H9 (cell line): ENCODE measurements at regions not wholly inside any gene's neighbourhood (a gene's known extent, or its start where the extent isn't known, plus 50 kb on each side); places are given as distances from the start of the nearest gene placed in this dataset.

Experiments used
- DNase-seq: peaks from one replicate; pipeline ENCODE4 v3.0.0-alpha.2; 2017
- H2AFZ ChIP-seq: one replicate; pipeline ENCODE4 v1.6.1; 2013; ENCODE audit warnings: mild to moderate bottlenecking, low read length, control low read depth, moderate library complexity
- H2AK5ac ChIP-seq: 2 replicates; pipeline ENCODE4 v1.6.1; 2013; ENCODE audit warnings: low read length, control low read depth, mixed read lengths; ENCODE audit not compliant: insufficient read length
- H2BK120ac ChIP-seq: one replicate; pipeline ENCODE4 v1.6.1; 2013; ENCODE audit warnings: low read depth, mild to moderate bottlenecking, low read length, control low read depth, inconsistent platforms; ENCODE audit not compliant: poor library complexity, severe bottlenecking
- H2BK12ac ChIP-seq: 2 replicates; pipeline ENCODE4 v1.6.1; 2013; ENCODE audit warnings: low read length, control low read depth, mixed read lengths, low read depth; ENCODE audit not compliant: insufficient read length
- H2BK15ac ChIP-seq: 2 replicates; pipeline ENCODE4 v1.6.1; 2013; ENCODE audit warnings: low read depth, low read length, control low read depth
- H2BK20ac ChIP-seq: one replicate; pipeline ENCODE4 v1.6.1; 2013; ENCODE audit warnings: low read depth, mild to moderate bottlenecking, low read length, control low read depth, inconsistent platforms; ENCODE audit not compliant: poor library complexity, severe bottlenecking
- H2BK5ac ChIP-seq: 2 replicates; pipeline ENCODE4 v1.6.1; 2013; ENCODE audit warnings: low read length, control low read depth, mixed read lengths; ENCODE audit not compliant: insufficient read length
- H3K14ac ChIP-seq: 2 replicates; pipeline ENCODE4 v1.6.1; 2013; ENCODE audit warnings: low read length, control low read depth; ENCODE audit not compliant: insufficient read depth
- H3K18ac ChIP-seq: 2 replicates; pipeline ENCODE4 v1.6.1; 2013; ENCODE audit warnings: low read depth, mild to moderate bottlenecking, mixed read lengths, low read length, control low read depth; ENCODE audit not compliant: insufficient read length
- H3K23ac ChIP-seq: 2 replicates; pipeline ENCODE4 v1.6.1; 2013; ENCODE audit warnings: low read length, control low read depth, mixed read lengths, low read depth; ENCODE audit not compliant: insufficient read length
- H3K23me2 ChIP-seq: 2 replicates; pipeline ENCODE4 v1.6.1; 2013; ENCODE audit warnings: low read depth, mild to moderate bottlenecking, mixed read lengths, low read length, control low read depth; ENCODE audit not compliant: insufficient read length, poor library complexity, severe bottlenecking
- H3K27ac ChIP-seq: 2 replicates; pipeline ENCODE4 v1.5.1; 2013; ENCODE audit warnings: low read length, control low read depth, mixed read lengths, low read depth; ENCODE audit not compliant: insufficient read length
- H3K27me3 ChIP-seq: 2 replicates; pipeline ENCODE4 v1.6.1; 2013; ENCODE audit warnings: low read length, control low read depth, inconsistent platforms; ENCODE audit not compliant: insufficient read depth
- H3K4ac ChIP-seq: 2 replicates; pipeline ENCODE4 v1.6.1; 2013; ENCODE audit warnings: low read depth, mild to moderate bottlenecking, control low read depth, inconsistent platforms, low read length, moderate library complexity
- H3K4me1 ChIP-seq: 2 replicates; pipeline ENCODE4 v1.6.1; 2013; ENCODE audit warnings: low read length, control low read depth, inconsistent platforms; ENCODE audit not compliant: insufficient read depth
- H3K4me2 ChIP-seq: 2 replicates; pipeline ENCODE4 v1.6.1; 2013; ENCODE audit warnings: low read length, control low read depth, mixed read lengths; ENCODE audit not compliant: insufficient read length, insufficient read depth
- H3K56ac ChIP-seq: 2 replicates; pipeline ENCODE4 v1.6.1; 2013; ENCODE audit warnings: low read depth, mild to moderate bottlenecking, mixed read lengths, low read length, control low read depth; ENCODE audit not compliant: insufficient read length
- H3K79me1 ChIP-seq: 2 replicates; pipeline ENCODE4 v1.6.1; 2013; ENCODE audit warnings: low read depth, mild to moderate bottlenecking, moderate library complexity, low read length, control low read depth, inconsistent platforms; ENCODE audit not compliant: insufficient read depth, poor library complexity, severe bottlenecking
- H3K79me2 ChIP-seq: 2 replicates; pipeline ENCODE4 v1.6.1; 2013; ENCODE audit warnings: low read length, control low read depth, inconsistent platforms; ENCODE audit not compliant: insufficient read depth
- H3K9ac ChIP-seq: 2 replicates; pipeline ENCODE4 v1.6.1; 2013; ENCODE audit warnings: low read length, control low read depth, mixed read lengths; ENCODE audit not compliant: insufficient read length; ENCODE audit errors: extremely low read depth
- H3K9me3 ChIP-seq: one replicate; pipeline ENCODE4 v1.6.1; 2013; ENCODE audit warnings: low read depth, low read length, inconsistent platforms; ENCODE audit not compliant: control insufficient read depth
- H3T11ph ChIP-seq: one replicate; pipeline ENCODE4 v1.6.1; 2013; ENCODE audit warnings: mild to moderate bottlenecking, low read length, control low read depth, inconsistent platforms
- H4K20me1 ChIP-seq: one replicate; pipeline ENCODE4 v1.6.1; 2013; ENCODE audit not compliant: control insufficient read depth, insufficient read length, insufficient read depth
- H4K5ac ChIP-seq: 2 replicates; pipeline ENCODE4 v1.6.1; 2013; ENCODE audit warnings: low read depth, mild to moderate bottlenecking, mixed read lengths, low read length, control low read depth; ENCODE audit not compliant: insufficient read length
- H4K8ac ChIP-seq: replicated peaks from 2 replicates; pipeline ENCODE4 v1.6.1; 2013; ENCODE audit warnings: low read length, control low read depth, mixed read lengths, low read depth; ENCODE audit not compliant: insufficient read length
- H4K91ac ChIP-seq: 2 replicates; pipeline ENCODE4 v1.6.1; 2013; ENCODE audit warnings: low read depth, mild to moderate bottlenecking, moderate library complexity, mixed read lengths, low read length, control low read depth; ENCODE audit not compliant: insufficient read length
- H3K27ac Mint-ChIP-seq, 3 experiments: 2 replicates in 2 of 3; 3 replicates in 1 of 3; pipeline ENCODE4 v1.8.0; 2020 to 2021; ENCODE audit warnings: mixed read lengths in 3 of 3, mild to moderate bottlenecking in 1 of 3, moderate library complexity in 1 of 3
- H3K27me3 Mint-ChIP-seq: 2 replicates; pipeline ENCODE4 v1.8.0; 2021; ENCODE audit warnings: low read depth, mild to moderate bottlenecking, moderate library complexity, mixed read lengths
- H3K36me3 Mint-ChIP-seq, 3 experiments: 2 replicates in 2 of 3; 3 replicates in 1 of 3; pipeline ENCODE4 v1.8.0; 2020 to 2021; ENCODE audit warnings: low read depth in 3 of 3, mixed read lengths in 3 of 3; ENCODE audit not compliant: insufficient read depth in 1 of 3
- H3K4me1 Mint-ChIP-seq, 2 experiments: 2 replicates each; pipeline ENCODE4 v1.8.0; 2020; ENCODE audit warnings: mixed read lengths in 2 of 2
- H3K4me3 Mint-ChIP-seq, 2 experiments: 2 replicates in 1 of 2; 3 replicates in 1 of 2; pipeline ENCODE4 v1.8.0; 2020 to 2021; ENCODE audit warnings: mild to moderate bottlenecking in 2 of 2, mixed read lengths in 2 of 2, moderate library complexity in 1 of 2
- H3K9me3 Mint-ChIP-seq, 2 experiments: 2 replicates in 1 of 2; 3 replicates in 1 of 2; pipeline ENCODE4 v1.8.0; 2020; ENCODE audit warnings: mild to moderate bottlenecking in 2 of 2, mixed read lengths in 2 of 2, moderate library complexity in 1 of 2
- CTCF ChIP-seq: fragments of 200-600 bp; sonication (generic); conservative IDR thresholded peaks from 3 replicates; pipeline ENCODE4 v1.8.0; 2021; ENCODE audit warnings: antibody characterized with exemption, mild to moderate bottlenecking
- WGBS: extraction: QIAGEN DNeasy Blood & Tissue Kit; methylation state at CpG from one replicate; pipeline ENCODE4 v1.1.7; 2013; ENCODE audit warnings: missing lambda C conversion rate, low lambda C conversion rate, mixed read lengths; ENCODE audit not compliant: insufficient read length; ENCODE audit errors: extremely low coverage; 5-methylcytosine and 5-hydroxymethylcytosine counted together

- no peaks in the 10 kb centered on the region for H3K79me1 ChIP-seq
- H2BK15ac ChIP-seq: no peak overlapping the region
- H4K91ac ChIP-seq: no peak overlapping the region
Measured at GRCh38 chr7:81236560-81236959, 317.7 kb upstream of the SEMA3C start.

More at GRCh38 chr7:81236560-81236959, 317.7 kb upstream of the SEMA3C start:
- no peak for DNase-seq
- no peak overlapping the region for H3K9ac ChIP-seq
- no peaks in the 10 kb centered on the region; the same call in 1 of the 2 replicates for H3K4me1 ChIP-seq
- H2BK5ac ChIP-seq: no peak overlapping the region
- no peaks in the 10 kb centered on the region for H3K9me3 ChIP-seq
- no peak overlapping the region for H3K4me3 Mint-ChIP-seq
- H3K14ac ChIP-seq: no peak overlapping the region
- no peak overlapping the region for H2BK120ac ChIP-seq
- H3K27ac ChIP-seq: no peak overlapping the region
- no peaks in the 10 kb centered on the region for H3K36me3 Mint-ChIP-seq
- H2AK5ac ChIP-seq: no peak overlapping the region
- no peak overlapping the region for H3K27ac Mint-ChIP-seq
- no CpG with 5 or more reads among the region's 2 CpGs for WGBS
- peaks cover 0 to under 1% of the 10 kb centered on the region in 2 experiments; a peak in 1 of 4 replicates for H3K4me1 Mint-ChIP-seq
- H2AFZ ChIP-seq: no peak overlapping the region
- H4K20me1 ChIP-seq: no peaks in the 10 kb centered on the region
- no peak overlapping the region for H3K56ac ChIP-seq
- no peak overlapping the region for H4K8ac ChIP-seq
- no peak overlapping the region for H3T11ph ChIP-seq
- H4K5ac ChIP-seq: no peak overlapping the region
- H3K18ac ChIP-seq: no peak overlapping the region
- no peaks in the 10 kb centered on the region for H3K79me2 ChIP-seq
- H3K23ac ChIP-seq: no peak overlapping the region
- H2BK20ac ChIP-seq: no peak overlapping the region
- no peak overlapping the region for H3K4ac ChIP-seq
- H3K27me3 ChIP-seq: no peaks in the 10 kb centered on the region
- H2BK12ac ChIP-seq: no peak overlapping the region
- TF ChIP-seq CTCF: no peak
- H3K23me2 ChIP-seq: no peaks in the 10 kb centered on the region
- H3K4me2 ChIP-seq: no peak overlapping the region
- H3K9me3 Mint-ChIP-seq: no peaks in the 10 kb centered on the region
- no peaks in the 10 kb centered on the region for H3K27me3 Mint-ChIP-seq
